Lung (tissue), 11 donors: ENCODE measurements at regions not wholly inside any gene's neighbourhood (a gene's known extent, or its start where the extent isn't known, plus 50 kb on each side); places are given as distances from the start of the nearest gene placed in this dataset.

Experiments used
- ATAC-seq: fragments of 200-7000 bp; cut with Tn5 transposase; one replicate; pipeline ENCODE4 v1.9.1; 2020; ENCODE audit warnings: moderate number of reproducible peaks; ENCODE audit not compliant: insufficient read depth, low FRiP score
- DNase-seq, 3 donors: peaks; one replicate each; pipeline ENCODE4 v3.0.0-alpha.2; 2013 to 2017
- H3K27ac ChIP-seq, 2 donors: one replicate each; pipeline ENCODE4 v1.5.1; 2013; ENCODE audit warnings: mild to moderate bottlenecking in 2 of 2, moderate library complexity in 2 of 2, control low read depth in 1 of 2, inconsistent platforms in 1 of 2, low read depth in 1 of 2, low read length in 1 of 2
- H3K27me3 ChIP-seq, 3 donors: one replicate each; pipeline ENCODE4 v1.5.1; 2013; ENCODE audit warnings: low read length in 2 of 3; ENCODE audit not compliant: control insufficient read depth in 3 of 3, insufficient read depth in 3 of 3
- H3K36me3 ChIP-seq, 4 donors: one replicate each; pipeline ENCODE4 v1.5.1; 2013; ENCODE audit warnings: low read length in 4 of 4, mild to moderate bottlenecking in 1 of 4, moderate library complexity in 1 of 4; ENCODE audit not compliant: control insufficient read depth in 4 of 4, insufficient read depth in 4 of 4
- H3K4me1 ChIP-seq, 5 donors: one replicate each; pipeline ENCODE4 v1.5.1; 2013; ENCODE audit warnings: low read length in 5 of 5, mild to moderate bottlenecking in 2 of 5, moderate library complexity in 1 of 5; ENCODE audit not compliant: control insufficient read depth in 5 of 5, insufficient read depth in 5 of 5
- H3K4me3 ChIP-seq: one replicate; pipeline ENCODE4 v1.5.1; 2013; ENCODE audit warnings: mild to moderate bottlenecking, control low read depth, moderate library complexity
- H3K9ac ChIP-seq, 2 donors: one replicate each; pipeline ENCODE4 v1.5.1; 2013; ENCODE audit warnings: low read length in 2 of 2, control low read depth in 1 of 2; ENCODE audit not compliant: insufficient read depth in 1 of 2
- H3K9me3 ChIP-seq, 4 donors: one replicate each; pipeline ENCODE4 v1.5.1; 2013; ENCODE audit warnings: low read length in 3 of 4, mild to moderate bottlenecking in 1 of 4, moderate library complexity in 1 of 4; ENCODE audit not compliant: control insufficient read depth in 4 of 4, insufficient read depth in 3 of 4
- WGBS, 2 donors: extraction: QIAGEN DNeasy Blood & Tissue Kit; methylation state at CpG; one replicate each; pipeline ENCODE4 v1.1.7; 2013; 5-methylcytosine and 5-hydroxymethylcytosine counted together
- TF ChIP-seq, protein P1 (sequence below): IDR thresholded peaks from 2 replicates; pipeline ENCODE4 v1.5.1; 2012; ENCODE audit warnings: mild to moderate bottlenecking; ENCODE audit errors: control extremely low read depth, extremely low read depth
- donor health status: control.
- donor health status: control.
- donor health status: Bipolar disorder and iron deficiency.
- donor health status: healthy.
- donor health status: DM: yes; HTN: yes; CAD: no.

DNA sequence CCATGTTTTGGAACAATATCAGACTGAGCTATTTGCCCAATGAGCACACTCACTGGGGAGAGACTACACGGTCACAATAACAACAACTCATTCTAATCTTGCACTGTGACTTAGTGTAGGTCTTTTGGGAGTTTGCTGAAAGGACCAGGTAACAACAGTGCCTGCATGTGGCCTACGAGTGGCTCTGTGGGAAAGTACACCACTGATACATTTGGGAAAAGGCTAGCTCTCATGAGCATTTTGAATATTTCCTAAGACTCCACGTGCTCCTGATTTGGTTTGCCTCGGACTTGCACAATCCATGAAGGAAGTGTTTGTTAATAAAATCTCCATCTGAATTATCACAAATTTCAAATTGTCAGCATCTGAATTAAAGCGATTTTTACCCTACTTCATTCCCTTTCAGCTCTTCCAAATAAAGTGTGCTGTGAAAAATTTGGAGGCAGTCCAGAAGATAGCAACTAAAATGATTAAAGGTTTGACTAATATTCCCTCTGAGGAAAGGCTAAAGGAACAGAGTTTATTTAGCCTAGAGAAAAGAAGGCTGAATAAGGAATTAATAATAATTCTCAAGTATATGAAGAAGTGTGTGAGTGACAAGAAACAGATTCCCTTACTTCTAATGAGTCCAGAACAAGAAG is 406.4 kb downstream of the PPARGC1A start:
- Histone ChIP-seq H3K9ac (no peak overlapping the region), H3K27ac (no peak overlapping the region), H3K9me3 (no peaks in the 10 kb centered on the region), H3K4me3 (no peak overlapping the region), H3K4me1 (peaks cover 0 to 35% (median 0%) of the 10 kb centered on the region in 5 donors), H3K36me3 (no peaks in the 10 kb centered on the region), H3K27me3 (no peaks in the 10 kb centered on the region)
- DNase-seq (peak; percentile 37 to 97 (median 96)), ATAC-seq (no peak)
- TF ChIP-seq, protein P1, sequence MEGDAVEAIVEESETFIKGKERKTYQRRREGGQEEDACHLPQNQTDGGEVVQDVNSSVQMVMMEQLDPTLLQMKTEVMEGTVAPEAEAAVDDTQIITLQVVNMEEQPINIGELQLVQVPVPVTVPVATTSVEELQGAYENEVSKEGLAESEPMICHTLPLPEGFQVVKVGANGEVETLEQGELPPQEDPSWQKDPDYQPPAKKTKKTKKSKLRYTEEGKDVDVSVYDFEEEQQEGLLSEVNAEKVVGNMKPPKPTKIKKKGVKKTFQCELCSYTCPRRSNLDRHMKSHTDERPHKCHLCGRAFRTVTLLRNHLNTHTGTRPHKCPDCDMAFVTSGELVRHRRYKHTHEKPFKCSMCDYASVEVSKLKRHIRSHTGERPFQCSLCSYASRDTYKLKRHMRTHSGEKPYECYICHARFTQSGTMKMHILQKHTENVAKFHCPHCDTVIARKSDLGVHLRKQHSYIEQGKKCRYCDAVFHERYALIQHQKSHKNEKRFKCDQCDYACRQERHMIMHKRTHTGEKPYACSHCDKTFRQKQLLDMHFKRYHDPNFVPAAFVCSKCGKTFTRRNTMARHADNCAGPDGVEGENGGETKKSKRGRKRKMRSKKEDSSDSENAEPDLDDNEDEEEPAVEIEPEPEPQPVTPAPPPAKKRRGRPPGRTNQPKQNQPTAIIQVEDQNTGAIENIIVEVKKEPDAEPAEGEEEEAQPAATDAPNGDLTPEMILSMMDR = no peak
- 61 to 73% methylated on average over 5 of the region's 5 CpGs for WGBS, 2 donors

DNA sequence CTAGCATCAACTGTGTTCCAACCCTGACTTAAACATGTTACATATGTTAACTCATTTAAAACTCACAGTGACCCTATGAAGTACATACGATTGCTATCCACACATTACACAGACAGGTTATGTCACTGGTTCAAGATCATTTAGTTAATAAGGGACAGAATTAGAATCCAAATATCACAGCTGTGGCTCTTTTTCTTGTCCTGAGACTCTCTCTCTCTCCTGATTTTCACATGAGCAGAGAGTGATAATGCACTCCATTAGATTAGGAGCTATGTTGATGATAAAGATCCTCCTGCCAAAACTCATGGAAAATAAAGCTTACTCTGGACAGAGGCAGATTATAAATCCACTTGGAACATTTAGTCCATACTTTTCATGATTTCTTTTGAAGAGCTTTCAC is 408.3 kb downstream of the PPARGC1A start:
- DNase-seq (peak in 2 of 3 donors; percentile 66 to 76), ATAC-seq (no peak)
- TF ChIP-seq, protein P1 = no peak
- 81 to 92% methylated on average over 1 of the region's 1 CpG for WGBS, 2 donors
- no peaks in the 10 kb centered on the region for H3K36me3 ChIP-seq
- H3K9me3 ChIP-seq = no peaks in the 10 kb centered on the region
- H3K9ac ChIP-seq = no peak overlapping the region
- H3K4me3 ChIP-seq = no peak overlapping the region
- no peaks in the 10 kb centered on the region for H3K27me3 ChIP-seq
- H3K27ac ChIP-seq = no peak overlapping the region
- peaks cover 0 to 40% (median 0%) of the 10 kb centered on the region in 5 donors for H3K4me1 ChIP-seq

DNA sequence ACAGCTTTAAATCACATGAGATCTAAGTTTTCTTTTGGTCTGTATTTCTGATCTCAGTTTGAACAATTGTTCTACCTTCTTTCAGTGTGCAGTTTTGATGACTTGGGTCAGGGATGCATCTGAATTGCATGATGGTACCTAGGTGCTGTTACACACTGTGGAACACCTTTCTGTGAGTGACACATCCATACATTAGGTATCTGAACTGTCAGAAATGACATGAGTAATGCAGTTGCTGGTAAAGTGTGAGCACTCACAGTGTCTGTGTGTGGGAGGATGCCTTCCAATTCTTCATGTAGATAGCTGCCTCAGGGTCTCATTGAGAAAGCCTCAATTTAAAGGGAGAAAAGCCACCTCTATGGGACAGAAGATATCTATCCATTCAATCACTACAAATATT is 411.9 kb downstream of the PPARGC1A start:
- TF ChIP-seq, protein P1 = no peak
- no peak for DNase-seq

More for the DNA sequence above, 411.9 kb downstream of the PPARGC1A start:
- Histone ChIP-seq H3K27ac (no peak overlapping the region), H3K4me1 (peaks cover 0 to 16% (median 0%) of the 10 kb centered on the region in 5 donors), H3K9me3 (peaks cover 0 to 2% (median 0%) of the 10 kb centered on the region in 4 donors), H3K4me3 (no peak overlapping the region), H3K9ac (no peak overlapping the region), H3K27me3 (no peaks in the 10 kb centered on the region), H3K36me3 (no peaks in the 10 kb centered on the region)
- ATAC-seq = no peak
